Spleen (tissue), 11 donors: ENCODE measurements at regions not wholly inside any gene's neighbourhood (a gene's known extent, or its start where the extent isn't known, plus 50 kb on each side); places are given as distances from the start of the nearest gene placed in this dataset.

ENCODE experiments used
- DNase-seq: peaks from one replicate; pipeline ENCODE4 v3.0.0-alpha.2; 2020
- H3K27ac ChIP-seq, 8 donors: fragments of 200-600 bp; sonication (generic) in 7 of 8; 1 replicate in 4 of 8; 2 replicates in 4 of 8; pipeline versions ENCODE4 v1.5.0 to v1.8.0; 2016 to 2021; ENCODE audit warnings: inconsistent platforms in 4 of 8, mild to moderate bottlenecking in 4 of 8, moderate library complexity in 1 of 8
- H3K27me3 ChIP-seq, 7 donors: fragments of 200-600 bp; sonication (generic) in 6 of 7; replicated peaks in 1 of 7; 1 replicate in 4 of 7; 2 replicates in 3 of 7; pipeline versions ENCODE4 v1.5.0 to v1.8.0; 2016 to 2021; ENCODE audit warnings: inconsistent platforms in 3 of 7, mild to moderate bottlenecking in 1 of 7
- H3K36me3 ChIP-seq, 6 donors: fragments of 200-600 bp; sonication (generic) in 5 of 6; 1 replicate in 4 of 6; 2 replicates in 2 of 6; pipeline versions ENCODE4 v1.5.0 to v1.8.0; 2016 to 2021; ENCODE audit warnings: inconsistent platforms in 2 of 6
- H3K4me1 ChIP-seq, 6 donors: fragments of 200-600 bp; sonication (generic) in 5 of 6; 1 replicate in 3 of 6; 2 replicates in 3 of 6; pipeline versions ENCODE4 v1.5.0 to v1.8.0; 2016 to 2021; ENCODE audit warnings: inconsistent platforms in 3 of 6
- H3K4me3 ChIP-seq, 8 donors: fragments of 200-600 bp; sonication (generic) in 7 of 8; 1 replicate in 4 of 8; 2 replicates in 4 of 8; pipeline versions ENCODE4 v1.5.0 to v1.8.0; 2016 to 2021; ENCODE audit warnings: inconsistent platforms in 4 of 8, mild to moderate bottlenecking in 4 of 8, moderate library complexity in 2 of 8
- H3K9me3 ChIP-seq, 8 donors: fragments of 200-600 bp; sonication (generic) in 7 of 8; 1 replicate in 4 of 8; 2 replicates in 4 of 8; pipeline versions ENCODE4 v1.5.0 to v1.8.0; 2016 to 2021; ENCODE audit warnings: inconsistent platforms in 4 of 8
- POLR2A ChIP-seq, 3 donors: fragments of 450-650 bp; IDR thresholded peaks; one replicate each; pipeline ENCODE4 v1.5.1; 2017; ENCODE audit warnings: antibody characterized with exemption in 3 of 3, mild to moderate bottlenecking in 1 of 3
- POLR2AphosphoS5 ChIP-seq, 3 donors: sonication (generic); formaldehyde crosslinking; IDR thresholded peaks; one replicate each; pipeline ENCODE4 v1.5.1; 2017; ENCODE audit warnings: antibody characterized with exemption in 3 of 3
- WGBS, 5 donors: extraction: QIAGEN DNeasy Blood & Tissue Kit in 3 of 5; methylation state at CpG; one replicate each; pipeline versions ENCODE4 v1.1.5 to v1.1.7; 2013 to 2018; 5-methylcytosine and 5-hydroxymethylcytosine counted together
- intact Hi-C: fragments of 100-400 bp; cut with DNase I; formaldehyde crosslinking; loops from one replicate; pipeline ENCODE4 v1.15.0; 2023; ENCODE audit warnings: low total_unique reads
- TF ChIP-seq, protein P1 (sequence below), 11 experiments: fragments of 200-600 bp in 7 of 11; fragments of 450-650 bp in 4 of 11; sonication (generic) in 4 of 11; IDR thresholded peaks in 8 of 11; conservative IDR thresholded peaks in 3 of 11; 1 replicate in 7 of 11; 2 replicates in 4 of 11; pipeline versions ENCODE4 v1.4.0 to v1.8.0; 2016 to 2021; ENCODE audit warnings: antibody characterized with exemption in 11 of 11, inconsistent platforms in 4 of 11, mild to moderate bottlenecking in 1 of 11
- donor health status: healthy with polysubstance abuse.
- donor health status: DM: no; HTN: no; CAD: no; lungs with moderate emphysema.
- donor health status: DM: no; HTN: no; CAD: no.
- donor health status: Bipolar disorder and iron deficiency.
- donor health status: healthy.
- donor health status: DM: no; HTN: no; CAD: no.
- donor health status: DM: yes; HTN: yes; CAD: no.

DNA sequence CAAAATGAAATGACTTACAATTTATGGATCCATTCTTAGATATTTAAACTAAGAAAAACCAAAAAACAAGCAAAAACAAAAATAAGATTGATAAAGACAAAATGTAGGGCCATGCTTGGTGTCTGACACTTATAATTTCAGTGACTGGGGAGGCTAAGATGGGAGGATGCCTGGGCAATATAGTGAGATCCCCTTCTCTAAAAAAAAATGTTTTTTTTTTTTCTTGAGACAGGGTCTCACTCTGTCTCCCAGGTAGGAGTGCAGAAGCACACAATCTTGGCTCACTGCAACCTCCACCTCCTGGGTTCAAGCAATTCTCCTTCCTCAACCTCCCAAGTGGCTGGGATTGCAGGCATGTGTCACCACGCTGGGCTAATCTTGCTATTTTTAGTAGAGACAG, 92.4 kb downstream of the HFE start:
- H3K27ac ChIP-seq: no peak overlapping the region
- no peak overlapping the region for H3K4me3 ChIP-seq
- H3K27me3 ChIP-seq: no peaks in the 10 kb centered on the region
- no peaks in the 10 kb centered on the region for H3K36me3 ChIP-seq
- WGBS, 5 donors: 89 to 97% (median 92%) methylated on average over 1 of the region's 1 CpG
- intact Hi-C loops: no loop called here
- H3K4me1 ChIP-seq: peaks cover 0 to 33% (median 20%) of the 10 kb centered on the region in 6 donors
- DNase-seq: no peak
- H3K9me3 ChIP-seq: peaks cover 0 to 5% (median 0%) of the 10 kb centered on the region in 8 donors
- no peak for TF ChIP-seq POLR2A (IDR thresholded peaks at IDR 0.05)
- no peak for TF ChIP-seq POLR2AphosphoS5 (IDR thresholded peaks at IDR 0.05)
- TF ChIP-seq, protein P1, sequence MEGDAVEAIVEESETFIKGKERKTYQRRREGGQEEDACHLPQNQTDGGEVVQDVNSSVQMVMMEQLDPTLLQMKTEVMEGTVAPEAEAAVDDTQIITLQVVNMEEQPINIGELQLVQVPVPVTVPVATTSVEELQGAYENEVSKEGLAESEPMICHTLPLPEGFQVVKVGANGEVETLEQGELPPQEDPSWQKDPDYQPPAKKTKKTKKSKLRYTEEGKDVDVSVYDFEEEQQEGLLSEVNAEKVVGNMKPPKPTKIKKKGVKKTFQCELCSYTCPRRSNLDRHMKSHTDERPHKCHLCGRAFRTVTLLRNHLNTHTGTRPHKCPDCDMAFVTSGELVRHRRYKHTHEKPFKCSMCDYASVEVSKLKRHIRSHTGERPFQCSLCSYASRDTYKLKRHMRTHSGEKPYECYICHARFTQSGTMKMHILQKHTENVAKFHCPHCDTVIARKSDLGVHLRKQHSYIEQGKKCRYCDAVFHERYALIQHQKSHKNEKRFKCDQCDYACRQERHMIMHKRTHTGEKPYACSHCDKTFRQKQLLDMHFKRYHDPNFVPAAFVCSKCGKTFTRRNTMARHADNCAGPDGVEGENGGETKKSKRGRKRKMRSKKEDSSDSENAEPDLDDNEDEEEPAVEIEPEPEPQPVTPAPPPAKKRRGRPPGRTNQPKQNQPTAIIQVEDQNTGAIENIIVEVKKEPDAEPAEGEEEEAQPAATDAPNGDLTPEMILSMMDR (IDR thresholded peaks at IDR 0.05 in 8 of 11, conservative IDR thresholded peaks at IDR 0.05 in 3 of 11): no peak

DNA sequence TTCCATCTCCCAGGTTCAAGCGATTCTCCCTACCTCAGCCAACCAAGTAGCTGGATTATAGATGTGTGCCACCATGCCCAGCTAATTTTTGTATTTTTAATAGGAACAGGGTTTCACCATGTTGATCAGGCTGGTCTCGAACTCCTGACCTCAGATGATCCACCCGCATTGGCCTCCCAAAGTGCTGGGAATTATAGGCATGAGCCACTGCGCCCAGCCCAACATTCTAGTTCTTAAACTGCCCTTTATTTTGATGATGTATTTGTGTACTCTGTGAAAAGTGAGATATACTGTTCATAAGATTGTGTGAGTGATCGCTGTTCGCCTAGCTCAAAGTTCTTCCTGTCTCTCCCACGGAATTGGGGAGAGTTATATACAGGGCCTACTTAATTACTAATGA, 93.1 kb downstream of the HFE start:
- intact Hi-C loops: no loop called here
- H3K4me3 ChIP-seq: no peak overlapping the region
- H3K27ac ChIP-seq: peak overlapping the region in 1 of 8 donors; percentile 34
- no peaks in the 10 kb centered on the region for H3K36me3 ChIP-seq
- no peaks in the 10 kb centered on the region for H3K27me3 ChIP-seq
- no peak for DNase-seq
- peaks cover 0 to 5% (median 0%) of the 10 kb centered on the region in 8 donors for H3K9me3 ChIP-seq
- TF ChIP-seq, protein P1 (IDR thresholded peaks at IDR 0.05 in 8 of 11, conservative IDR thresholded peaks at IDR 0.05 in 3 of 11): no peak
- TF ChIP-seq POLR2AphosphoS5 (IDR thresholded peaks at IDR 0.05) (no peak), POLR2A (IDR thresholded peaks at IDR 0.05) (no peak)
- 85 to 93% (median 90%) methylated on average over 7 of the region's 7 CpGs for WGBS, 5 donors
- H3K4me1 ChIP-seq: peaks cover 0 to 33% (median 15%) of the 10 kb centered on the region in 6 donors

GRCh38 chr6:26183237-26183580, 96.0 kb downstream of the HFE start:
- peaks cover 0 to 5% (median 0%) of the 10 kb centered on the region in 8 donors for H3K9me3 ChIP-seq
- H3K27me3 ChIP-seq: no peaks in the 10 kb centered on the region
- intact Hi-C loops: no loop called here
- peak overlapping the region; percentile 76 to 91 (median 87) for H3K27ac ChIP-seq
- TF ChIP-seq POLR2A (IDR thresholded peaks at IDR 0.05) (no peak), POLR2AphosphoS5 (IDR thresholded peaks at IDR 0.05) (no peak)
- TF ChIP-seq, protein P1 (IDR thresholded peaks at IDR 0.05 in 8 of 11, conservative IDR thresholded peaks at IDR 0.05 in 3 of 11): no peak
- no peaks in the 10 kb centered on the region for H3K36me3 ChIP-seq
- no peak for DNase-seq
- peak overlapping the region; percentile 31 to 70 (median 44) for H3K4me3 ChIP-seq
- 6 to 13% (median 11%) methylated on average over 11 of the region's 11 CpGs for WGBS, 5 donors
- peaks cover 0 to 33% (median 14%) of the 10 kb centered on the region in 6 donors for H3K4me1 ChIP-seq

DNA sequence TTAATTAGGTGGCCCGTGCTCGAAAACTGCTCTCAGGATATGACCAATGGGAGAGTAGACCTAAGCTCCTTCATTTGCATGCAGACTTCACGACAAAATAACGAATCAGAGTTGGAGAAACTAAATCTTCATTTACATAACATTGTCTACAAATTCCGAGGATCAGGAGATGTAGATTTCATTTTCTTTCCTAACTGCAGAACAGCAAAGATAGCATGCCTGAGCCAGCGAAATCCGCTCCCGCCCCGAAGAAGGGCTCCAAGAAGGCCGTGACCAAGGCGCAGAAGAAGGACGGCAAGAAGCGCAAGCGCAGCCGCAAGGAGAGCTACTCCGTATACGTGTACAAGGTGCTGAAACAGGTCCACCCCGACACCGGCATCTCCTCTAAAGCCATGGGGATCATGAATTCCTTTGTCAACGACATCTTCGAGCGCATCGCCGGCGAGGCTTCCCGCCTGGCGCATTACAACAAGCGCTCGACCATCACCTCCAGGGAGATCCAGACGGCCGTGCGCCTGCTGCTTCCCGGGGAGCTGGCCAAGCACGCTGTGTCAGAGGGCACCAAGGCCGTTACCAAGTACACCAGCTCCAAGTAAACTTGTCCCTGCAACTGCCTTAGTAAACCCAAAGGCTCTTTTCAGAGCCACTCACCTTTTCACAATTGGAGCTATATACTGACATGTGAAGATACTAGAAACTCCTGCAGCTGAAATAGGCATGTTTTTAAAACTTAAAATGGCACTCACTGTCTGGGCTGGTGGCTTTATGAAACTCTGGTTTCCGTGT, 96.5 kb downstream of the HFE start:
- TF ChIP-seq, protein P1 (IDR thresholded peaks at IDR 0.05 in 8 of 11, conservative IDR thresholded peaks at IDR 0.05 in 3 of 11): no peak
- TF ChIP-seq POLR2AphosphoS5 (IDR thresholded peaks at IDR 0.05) (peak; percentile 95 to 100 (median 99)), POLR2A (IDR thresholded peaks at IDR 0.05) (peak; percentile 79 to 97 (median 91))
- peak; percentile 89 for DNase-seq
- Histone ChIP-seq H3K27me3 (no peaks in the 10 kb centered on the region), H3K4me3 (peak overlapping the region; percentile 31 to 70 (median 44)), H3K36me3 (no peaks in the 10 kb centered on the region), H3K9me3 (peaks cover 0 to 5% (median 0%) of the 10 kb centered on the region in 8 donors), H3K4me1 (peaks cover 0 to 39% (median 18%) of the 10 kb centered on the region in 6 donors), H3K27ac (peak overlapping the region; percentile 76 to 91 (median 87))
- intact Hi-C loops: no loop called here
- 1 to 3% (median 2%) methylated on average over 23 to 36 of the region's 36 CpGs for WGBS, 5 donors
